ENCODE measurements at regions not wholly inside any gene's neighbourhood (a gene's known extent, or its start where the extent isn't known, plus 50 kb on each side); places are given as distances from the start of the nearest gene placed in this dataset.

DNA sequence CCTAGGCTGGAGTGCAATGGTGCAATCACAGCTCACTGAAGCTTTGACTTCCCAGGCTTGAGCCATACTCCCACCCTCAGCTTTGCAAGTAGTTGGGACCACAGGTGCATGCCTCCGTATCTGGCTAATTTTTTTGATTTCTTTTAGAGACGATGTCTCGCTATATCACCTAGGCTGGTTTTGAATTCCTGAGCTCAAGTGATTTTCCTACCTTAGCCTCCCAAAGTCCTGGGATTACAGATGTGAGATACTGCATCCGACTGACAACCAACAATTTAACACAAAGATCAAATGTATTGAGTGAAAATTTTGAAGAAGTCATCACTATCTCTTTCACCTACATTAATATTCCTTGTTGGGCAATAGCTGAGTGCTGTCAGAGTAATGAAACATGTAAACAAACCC lies 181.6 kb downstream of the MYCN start:
- TF ChIP-seq POLR2A (IDR thresholded peaks at IDR 0.05), result no peak
- TF ChIP-seq, protein P1, sequence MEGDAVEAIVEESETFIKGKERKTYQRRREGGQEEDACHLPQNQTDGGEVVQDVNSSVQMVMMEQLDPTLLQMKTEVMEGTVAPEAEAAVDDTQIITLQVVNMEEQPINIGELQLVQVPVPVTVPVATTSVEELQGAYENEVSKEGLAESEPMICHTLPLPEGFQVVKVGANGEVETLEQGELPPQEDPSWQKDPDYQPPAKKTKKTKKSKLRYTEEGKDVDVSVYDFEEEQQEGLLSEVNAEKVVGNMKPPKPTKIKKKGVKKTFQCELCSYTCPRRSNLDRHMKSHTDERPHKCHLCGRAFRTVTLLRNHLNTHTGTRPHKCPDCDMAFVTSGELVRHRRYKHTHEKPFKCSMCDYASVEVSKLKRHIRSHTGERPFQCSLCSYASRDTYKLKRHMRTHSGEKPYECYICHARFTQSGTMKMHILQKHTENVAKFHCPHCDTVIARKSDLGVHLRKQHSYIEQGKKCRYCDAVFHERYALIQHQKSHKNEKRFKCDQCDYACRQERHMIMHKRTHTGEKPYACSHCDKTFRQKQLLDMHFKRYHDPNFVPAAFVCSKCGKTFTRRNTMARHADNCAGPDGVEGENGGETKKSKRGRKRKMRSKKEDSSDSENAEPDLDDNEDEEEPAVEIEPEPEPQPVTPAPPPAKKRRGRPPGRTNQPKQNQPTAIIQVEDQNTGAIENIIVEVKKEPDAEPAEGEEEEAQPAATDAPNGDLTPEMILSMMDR (IDR thresholded peaks at IDR 0.05), result no peak

Data from gastroesophageal sphincter (tissue), 3 donors.